ENCODE measurements at regions not wholly inside any gene's neighbourhood (a gene's known extent, or its start where the extent isn't known, plus 50 kb on each side); places are given as distances from the start of the nearest gene placed in this dataset.
"Not testable (repeated sequence)": the region's sequence is repeated elsewhere in the genome, so short reads cannot be mapped to it uniquely, and the experiment has no call there.

GRCh38 chr2:52034706-52035105, 1002.8 kb upstream of the NRXN1 start:
- DNase-seq (ENCODE audit: low read depth): no peak
- no peak overlapping the region for H3K4me3 ChIP-seq (ENCODE audit: low read depth, low read length)

DNA sequence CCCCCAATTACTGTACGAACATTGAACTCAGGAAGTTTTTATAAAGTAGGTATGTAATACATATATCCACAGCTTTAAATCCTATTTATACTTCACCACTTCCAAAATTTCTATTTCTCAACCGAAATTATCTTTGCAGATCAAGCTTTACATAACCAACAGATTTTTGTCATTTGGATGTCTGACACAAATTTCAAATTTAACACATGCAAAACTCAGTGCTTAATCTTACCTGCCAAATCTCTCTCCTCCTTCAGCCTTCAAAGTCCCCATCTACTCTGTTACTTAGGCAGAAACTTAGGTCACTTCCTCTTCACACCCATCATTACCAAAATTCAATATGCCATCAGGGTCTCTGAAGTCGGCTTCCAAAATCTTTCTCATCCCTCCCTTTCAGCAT, 990.1 kb upstream of the NRXN1 start:
- no peak for DNase-seq (ENCODE audit: low read depth)
- no peak overlapping the region for H3K4me3 ChIP-seq (ENCODE audit: low read depth, low read length)

DNA sequence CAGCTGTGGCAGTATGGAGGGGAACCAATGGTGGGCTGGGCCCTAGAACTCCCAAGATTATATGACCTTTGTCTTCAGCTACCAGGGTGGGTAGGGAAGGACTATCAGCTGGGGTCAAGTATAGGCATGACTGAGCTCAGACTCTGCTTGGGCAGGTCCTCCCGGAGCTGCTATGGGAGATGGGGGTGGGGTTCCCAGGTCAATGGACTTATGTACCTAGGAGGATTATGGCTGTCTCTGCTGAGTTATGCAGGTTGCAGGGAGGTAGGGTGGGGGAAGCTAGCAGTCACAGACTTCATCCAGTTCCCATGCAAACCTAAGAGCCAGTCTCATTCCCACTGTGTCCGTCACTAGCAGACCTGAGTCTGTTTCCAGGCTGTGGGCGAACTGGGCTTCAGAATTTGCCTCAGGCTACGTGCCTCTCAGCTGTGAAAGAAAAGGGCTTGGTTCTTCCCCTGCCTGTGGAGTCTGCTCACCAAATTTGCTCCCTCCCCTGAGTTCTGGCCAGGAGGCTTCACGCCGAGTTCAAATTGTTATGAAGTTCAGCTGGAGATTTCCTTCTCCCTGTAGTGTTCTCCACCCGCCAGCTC, 985.8 kb upstream of the NRXN1 start:
- H3K4me3 ChIP-seq (ENCODE audit: low read depth, low read length): no peak overlapping the region
- DNase-seq (ENCODE audit: low read depth): no peak

- not testable (repeated sequence) for DNase-seq (ENCODE audit: low read depth); H3K4me3 ChIP-seq (ENCODE audit: low read depth, low read length)
These were observed 975.0 kb upstream of the NRXN1 start for GRCh38 chr2:52006821-52007366.

GRCh38 chr2:52000151-52000855, 968.4 kb upstream of the NRXN1 start:
- DNase-seq (ENCODE audit: low read depth): peak; percentile 36
- no peak overlapping the region for H3K4me3 ChIP-seq (ENCODE audit: low read depth, low read length)

- no peak overlapping the region for H3K4me3 ChIP-seq (ENCODE audit: low read depth, low read length)
- no peak for DNase-seq (ENCODE audit: low read depth)
These were observed 967.0 kb upstream of the NRXN1 start for GRCh38 chr2:51998890-51999289.

- DNase-seq (ENCODE audit: low read depth): no peak
- no peak overlapping the region for H3K4me3 ChIP-seq (ENCODE audit: low read depth, low read length)
These were observed 965.6 kb upstream of the NRXN1 start for GRCh38 chr2:51997571-51997970.

- peak; percentile 74 for DNase-seq (ENCODE audit: low read depth)
- no peak overlapping the region for H3K4me3 ChIP-seq (ENCODE audit: low read depth, low read length)
These were observed 963.4 kb upstream of the NRXN1 start for GRCh38 chr2:51995293-51995692.

DNA sequence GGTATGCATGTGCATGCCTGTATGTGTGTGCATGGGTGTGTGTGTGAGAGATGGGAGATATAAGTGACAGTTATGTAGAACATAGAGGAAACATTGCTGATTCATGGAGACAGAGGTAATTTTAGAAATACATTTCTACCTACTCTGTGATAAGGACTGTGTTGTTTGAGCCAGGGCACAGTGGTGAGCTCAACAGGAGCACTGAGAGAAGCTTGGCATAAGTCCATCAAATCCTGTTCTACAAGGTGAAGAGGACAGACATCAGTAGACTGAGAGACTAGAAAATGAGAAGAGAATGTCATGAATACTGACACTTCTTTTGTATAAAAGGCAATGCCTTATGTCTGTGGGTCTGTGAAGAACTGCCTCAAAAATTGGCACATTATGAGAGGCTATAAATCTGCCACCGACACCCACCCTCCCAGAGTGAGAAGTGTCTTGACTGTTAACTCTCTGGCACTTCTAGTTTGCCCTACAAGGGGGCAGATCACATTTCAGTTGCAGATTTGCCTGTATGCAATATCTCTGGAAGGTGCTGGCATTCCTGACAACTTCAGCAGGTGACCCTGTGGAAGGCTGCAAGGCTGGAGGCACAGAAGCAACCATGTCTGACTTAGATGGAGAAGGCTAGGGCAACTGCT, 962.3 kb upstream of the NRXN1 start:
- no peak overlapping the region for H3K4me3 ChIP-seq (ENCODE audit: low read depth, low read length)
- DNase-seq (ENCODE audit: low read depth): no peak

DNA sequence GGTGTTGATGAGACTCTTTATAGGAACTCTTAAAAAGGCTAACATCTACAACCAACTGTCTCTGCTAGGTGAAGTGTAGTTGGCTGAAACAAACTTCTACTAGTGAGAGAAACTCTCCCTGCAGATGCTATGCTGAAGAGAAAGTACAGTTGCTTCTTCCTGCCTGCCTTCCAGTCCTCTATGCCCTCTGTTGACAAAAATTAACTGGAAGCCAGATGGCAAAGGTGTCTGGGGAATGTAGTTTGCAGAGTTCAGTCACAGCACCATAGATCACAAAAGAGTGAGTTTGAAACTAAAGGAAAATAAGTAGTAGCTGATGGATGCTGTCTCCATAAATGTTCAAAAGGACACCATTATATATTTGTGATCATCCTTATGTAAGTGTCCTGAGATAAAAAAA, 958.8 kb upstream of the NRXN1 start:
- no peak for DNase-seq (ENCODE audit: low read depth)
- no peak overlapping the region for H3K4me3 ChIP-seq (ENCODE audit: low read depth, low read length)

DNA sequence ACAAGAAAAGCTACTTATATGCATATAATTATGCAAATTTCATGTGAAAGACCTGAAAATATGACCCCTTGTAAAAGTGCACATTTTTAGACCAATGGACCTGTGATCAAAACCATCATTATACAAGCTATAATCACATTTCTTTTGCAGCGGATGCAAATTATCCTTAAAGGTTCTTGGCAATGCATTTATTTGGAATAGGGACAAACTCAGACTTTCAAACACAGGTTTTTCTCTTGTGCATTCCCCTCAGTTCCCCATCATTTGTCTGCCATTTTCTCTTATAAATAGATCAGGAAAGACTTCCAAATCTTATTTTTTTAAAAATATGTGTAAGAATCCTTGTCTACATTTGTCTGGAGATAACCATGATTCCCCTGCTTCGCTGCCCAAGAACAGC, 954.2 kb upstream of the NRXN1 start:
- no peak for DNase-seq (ENCODE audit: low read depth)
- H3K4me3 ChIP-seq (ENCODE audit: low read depth, low read length): no peak overlapping the region

DNA sequence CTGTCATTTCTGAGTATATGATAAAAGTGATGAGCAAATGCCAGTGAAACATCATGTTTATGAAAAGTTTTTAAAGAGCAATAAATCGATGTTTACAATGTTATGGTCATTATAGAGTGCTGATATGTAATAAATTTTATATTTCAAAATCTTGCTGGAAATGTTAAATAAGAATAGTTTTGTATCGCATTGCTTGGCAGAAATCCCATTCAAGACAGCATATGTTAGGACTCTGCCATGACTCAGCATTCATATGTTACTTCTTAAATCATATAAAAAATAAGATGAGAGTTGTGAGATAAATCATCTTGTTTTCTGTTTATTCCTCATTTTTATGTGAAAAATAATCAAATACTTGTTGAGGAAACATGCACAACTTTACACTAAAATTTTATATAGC, 949.9 kb upstream of the NRXN1 start:
- no peak for DNase-seq (ENCODE audit: low read depth)
- no peak overlapping the region for H3K4me3 ChIP-seq (ENCODE audit: low read depth, low read length)

DNA sequence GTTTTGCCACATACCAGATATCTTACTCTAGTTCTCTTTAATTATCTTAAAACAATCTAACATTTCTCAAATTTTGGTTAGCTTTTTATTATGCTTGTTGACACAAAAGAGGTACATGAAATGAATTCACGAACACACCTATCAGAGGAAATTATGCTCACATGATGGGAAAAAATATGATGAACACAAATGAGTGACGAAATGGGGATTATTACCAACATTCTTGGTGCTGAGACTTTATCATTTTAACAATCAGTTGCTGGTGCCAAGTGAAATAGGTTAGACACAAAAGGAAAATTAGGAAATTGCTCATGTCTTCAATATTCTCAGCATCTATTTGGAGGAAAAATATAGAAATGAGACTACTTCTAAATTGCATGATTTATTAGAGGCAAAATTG, 944.7 kb upstream of the NRXN1 start:
- DNase-seq (ENCODE audit: low read depth): no peak
- no peak overlapping the region for H3K4me3 ChIP-seq (ENCODE audit: low read depth, low read length)

- H3K4me3 ChIP-seq (ENCODE audit: low read depth, low read length): no peak overlapping the region
- DNase-seq (ENCODE audit: low read depth): no peak
These were observed 939.2 kb upstream of the NRXN1 start for GRCh38 chr2:51971136-51971535.

DNA sequence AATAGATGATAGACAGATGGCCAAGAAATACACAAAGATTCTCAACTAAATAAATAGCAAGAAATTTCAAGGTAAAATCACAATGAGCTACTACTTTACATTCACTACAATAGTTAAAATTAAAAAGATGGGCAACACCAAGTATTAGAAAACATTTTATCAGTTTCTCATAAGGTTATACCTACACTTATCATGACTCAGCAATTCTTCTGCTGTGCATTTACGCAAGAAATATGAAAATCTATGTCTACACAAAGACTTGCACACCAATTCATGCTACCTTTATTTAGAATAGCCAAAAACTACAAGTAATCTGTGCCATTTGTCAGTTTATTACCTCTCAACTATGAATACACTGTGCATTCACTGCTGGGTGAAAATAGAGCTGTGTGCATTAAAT, 937.4 kb upstream of the NRXN1 start:
- no peak for DNase-seq (ENCODE audit: low read depth)

GRCh38 chr2:51960841-51961335, 929.0 kb upstream of the NRXN1 start:
- no peak overlapping the region for H3K4me3 ChIP-seq (ENCODE audit: low read depth, low read length)

More for the DNA sequence above, 937.4 kb upstream of the NRXN1 start:
- no peak overlapping the region for H3K4me3 ChIP-seq (ENCODE audit: low read depth, low read length)

GRCh38 chr2:51960281-51960680, 928.3 kb upstream of the NRXN1 start:
- no peak overlapping the region for H3K4me3 ChIP-seq (ENCODE audit: low read depth, low read length)
- DNase-seq (ENCODE audit: low read depth): no peak

More at GRCh38 chr2:51960841-51961335, 929.0 kb upstream of the NRXN1 start:
- no peak for DNase-seq (ENCODE audit: low read depth)

DNA sequence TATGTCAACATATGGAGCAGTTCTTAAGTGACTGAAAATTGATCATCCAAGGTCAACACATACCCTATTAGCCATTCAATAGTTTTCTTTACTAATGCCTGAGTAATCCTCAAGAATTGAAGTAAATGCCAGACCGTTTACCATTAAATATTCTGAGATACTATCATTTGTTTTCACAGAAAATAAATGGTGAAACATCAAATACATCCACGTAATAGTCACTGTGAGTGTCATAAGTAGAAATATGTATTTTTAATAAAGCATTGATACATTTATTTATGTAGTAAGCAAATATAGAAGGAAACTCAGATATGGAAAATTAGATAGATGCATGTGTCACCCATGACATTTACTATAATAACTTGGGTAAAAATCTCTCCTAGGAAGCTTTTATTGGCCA, 927.8 kb upstream of the NRXN1 start:
- H3K4me3 ChIP-seq (ENCODE audit: low read depth, low read length): no peak overlapping the region

GRCh38 chr2:51953931-51954330, 922.0 kb upstream of the NRXN1 start:
- no peak for DNase-seq (ENCODE audit: low read depth)
- no peak overlapping the region for H3K4me3 ChIP-seq (ENCODE audit: low read depth, low read length)

More for the DNA sequence above, 927.8 kb upstream of the NRXN1 start:
- DNase-seq (ENCODE audit: low read depth): no peak

DNA sequence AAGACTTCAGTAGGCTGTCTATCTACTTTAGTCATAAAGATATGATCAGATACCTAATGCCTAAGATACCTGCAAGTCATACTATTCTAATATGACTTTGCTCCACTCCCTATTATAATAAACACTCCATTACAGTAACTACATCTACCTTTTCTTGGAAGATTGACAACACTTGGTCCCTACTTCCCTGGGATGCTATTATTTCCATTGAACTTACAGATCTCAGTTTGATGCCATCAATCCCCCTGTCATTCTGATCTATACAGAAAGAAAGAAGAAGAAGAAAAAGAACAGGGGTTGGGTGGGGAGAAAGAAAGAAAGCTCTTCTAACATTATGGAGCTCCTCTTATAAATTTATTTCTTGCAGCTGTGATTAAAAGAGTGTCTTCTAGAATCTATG, 889.1 kb upstream of the NRXN1 start:
- no peak for DNase-seq (ENCODE audit: low read depth)
- no peak overlapping the region for H3K4me3 ChIP-seq (ENCODE audit: low read depth, low read length)
